ENCODE measurements at regions not wholly inside any gene's neighbourhood (a gene's known extent, or its start where the extent isn't known, plus 50 kb on each side); places are given as distances from the start of the nearest gene placed in this dataset.
A peak's percentile ranks its signal among the peaks of the same experiment; 100 is the strongest.

GRCh38 chr4:38601244-38601915 is 62.6 kb upstream of the KLF3 start (continued):
- TF ChIP-seq GABPA (IDR thresholded peaks at IDR 0.05; ENCODE audit: low read depth, low read length) (no peak; the same call in 1 of the 2 replicates), GABPA (CRISPR knock-in tag; IDR thresholded peaks at IDR 0.05; ENCODE audit: low read depth) (0 out of 2 replicates have a peak, but pooled peaks have one; percentile 36), LCORL (IDR thresholded peaks at IDR 0.05) (no peak), LCORL (CRISPR knock-in tag; IDR thresholded peaks at IDR 0.05) (peak; percentile 52; the same call in 1 of the 2 replicates), CEBPB (IDR thresholded peaks at IDR 0.05; ENCODE audit: borderline replicate concordance, low read depth, low read length) (peak; percentile 99), HMG20A (CRISPR knock-in tag; IDR thresholded peaks at IDR 0.05; ENCODE audit: borderline replicate concordance) (peak; percentile 81), ZNF263 (CRISPR knock-in tag; IDR thresholded peaks at IDR 0.05) (no peak), NR2F6 (IDR thresholded peaks at IDR 0.05) (no peak), NR2F6 (CRISPR knock-in tag; IDR thresholded peaks at IDR 0.05) (0 out of 2 replicates have a peak, but pooled peaks have one; percentile 14), SOX5 (CRISPR knock-in tag; IDR thresholded peaks at IDR 0.05; ENCODE audit: borderline replicate concordance) (peak; percentile 54; the same call in 1 of the 2 replicates), KAT8 (CRISPR knock-in tag; IDR thresholded peaks at IDR 0.05) (0 out of 2 replicates have a peak, but pooled peaks have one; percentile 15), HMG20B (CRISPR knock-in tag; conservative IDR thresholded peaks at IDR 0.05) (peak; percentile 64), ARHGAP35 (CRISPR knock-in tag; IDR thresholded peaks at IDR 0.05; ENCODE audit: borderline replicate concordance) (no peak), ZBTB20 (CRISPR knock-in tag; IDR thresholded peaks at IDR 0.05; ENCODE audit: borderline replicate concordance, low read depth) (peak; percentile 64; the same call in 1 of the 2 replicates), SAP130 (CRISPR knock-in tag; IDR thresholded peaks at IDR 0.05; ENCODE audit: low read depth) (peak; percentile 49; the same call in 1 of the 2 replicates), REST (IDR thresholded peaks at IDR 0.05; ENCODE audit: borderline replicate concordance in 1 of 2, low read depth in 1 of 2, low read length in 2 of 2) (no peak), NCOA2 (CRISPR knock-in tag; IDR thresholded peaks at IDR 0.05) (peak; percentile 42; the same call in 1 of the 2 replicates), ERF (CRISPR knock-in tag; IDR thresholded peaks at IDR 0.05) (peak; percentile 41; the same call in 1 of the 2 replicates), SMAD3 (CRISPR knock-in tag; IDR thresholded peaks at IDR 0.05) (peak; percentile 48; the same call in 1 of the 2 replicates), ZFP62 (CRISPR knock-in tag; IDR thresholded peaks at IDR 0.05) (no peak), GATAD2A (CRISPR knock-in tag; IDR thresholded peaks at IDR 0.05) (peak; percentile 90), ARNT (IDR thresholded peaks at IDR 0.05) (no peak), IRF2 (CRISPR knock-in tag; IDR thresholded peaks at IDR 0.05) (peak; percentile 65; the same call in 1 of the 2 replicates), HDAC2 (CRISPR knock-in tag; IDR thresholded peaks at IDR 0.05) (peak; percentile 43; the same call in 1 of the 2 replicates), THAP11 (CRISPR knock-in tag; IDR thresholded peaks at IDR 0.05) (0 out of 2 replicates have a peak, but pooled peaks have one; percentile 20), SRY (CRISPR knock-in tag; IDR thresholded peaks at IDR 0.05) (no peak), ZNF431 (CRISPR knock-in tag; IDR thresholded peaks at IDR 0.05; ENCODE audit: borderline replicate concordance, low read depth) (no peak), ZNF7 (CRISPR knock-in tag; IDR thresholded peaks at IDR 0.05) (peak; percentile 85; the same call in 1 of the 2 replicates), FOXP1 (IDR thresholded peaks at IDR 0.05) (no peak), FOXP1 (CRISPR knock-in tag; IDR thresholded peaks at IDR 0.05) (0 out of 2 replicates have a peak, but pooled peaks have one; percentile 14), EP300 (IDR thresholded peaks at IDR 0.05; ENCODE audit: low read depth in 2 of 2, low read length in 2 of 2) (peak in 1 of 2 experiments; percentile 46; a peak in 2 of 4 replicates), EP300 (CRISPR knock-in tag; IDR thresholded peaks at IDR 0.05; ENCODE audit: borderline replicate concordance) (no peak), JARID2 (CRISPR knock-in tag; IDR thresholded peaks at IDR 0.05; ENCODE audit: insufficient replicate concordance) (peak; percentile 34), PHF21A (CRISPR knock-in tag; IDR thresholded peaks at IDR 0.05) (peak; percentile 61; the same call in 1 of the 2 replicates)
